GM12891 (cell line): ENCODE measurements at regions not wholly inside any gene's neighbourhood (a gene's known extent, or its start where the extent isn't known, plus 50 kb on each side); places are given as distances from the start of the nearest gene placed in this dataset.

Experiments used
- PAX5 ChIP-seq: IDR thresholded peaks from 2 replicates; pipeline ENCODE4 v1.6.1; 2011; ENCODE audit warnings: low read length, moderate library complexity, mild to moderate bottlenecking; ENCODE audit not compliant: insufficient read depth, severe bottlenecking
- POLR2A ChIP-seq: IDR thresholded peaks from 2 replicates; pipeline ENCODE4 v1.6.1; 2011; ENCODE audit warnings: low read depth, low read length, control low read depth
- POLR2AphosphoS5 ChIP-seq: IDR thresholded peaks from 2 replicates; pipeline ENCODE4 v1.6.1; 2011; ENCODE audit warnings: low read depth, low read length, control low read depth
- SPI1 ChIP-seq: IDR thresholded peaks from 2 replicates; pipeline ENCODE4 v1.6.1; 2011; ENCODE audit warnings: low read depth, low read length, control low read depth

- TF ChIP-seq POLR2AphosphoS5 (no peak), POLR2A (no peak), PAX5 (no peak), SPI1 (no peak)
These were observed 158.5 kb downstream of the TLE1 start for GRCh38 chr9:81530846-81531245.
